Parathyroid adenoma (tissue), 2 donors: ENCODE measurements at regions not wholly inside any gene's neighbourhood (a gene's known extent, or its start where the extent isn't known, plus 50 kb on each side); places are given as distances from the start of the nearest gene placed in this dataset.

Experiments used
- H2AFZ ChIP-seq: fragments of 300-600 bp; sonication (generic); one replicate; pipeline ENCODE4 v1.7.0; 2017; ENCODE audit warnings: antibody characterized with exemption, mild to moderate bottlenecking
- H3K27ac ChIP-seq: fragments of 300-600 bp; sonication (generic); one replicate; pipeline ENCODE4 v1.7.0; 2017
- H3K27me3 ChIP-seq: fragments of 300-600 bp; sonication (generic); one replicate; pipeline ENCODE4 v1.7.0; 2017; ENCODE audit warnings: low read length; ENCODE audit not compliant: control insufficient read depth, insufficient read depth
- H3K36me3 ChIP-seq: fragments of 300-600 bp; sonication (generic); one replicate; pipeline ENCODE4 v1.7.0; 2017; ENCODE audit warnings: low read length; ENCODE audit not compliant: control insufficient read depth, insufficient read depth
- H3K4me1 ChIP-seq: fragments of 300-600 bp; sonication (generic); one replicate; pipeline ENCODE4 v1.7.0; 2017; ENCODE audit warnings: control low read depth
- H3K4me2 ChIP-seq: fragments of 300-600 bp; sonication (generic); one replicate; pipeline ENCODE4 v1.7.0; 2017; ENCODE audit warnings: low read length
- H3K4me3 ChIP-seq: fragments of 300-600 bp; sonication (generic); one replicate; pipeline ENCODE4 v1.7.0; 2017; ENCODE audit warnings: low read depth, low read length
- H3K79me2 ChIP-seq: fragments of 300-600 bp; sonication (generic); one replicate; pipeline ENCODE4 v1.7.0; 2017; ENCODE audit warnings: control low read depth
- H3K9ac ChIP-seq: fragments of 300-600 bp; sonication (generic); one replicate; pipeline ENCODE4 v1.7.0; 2017; ENCODE audit warnings: mild to moderate bottlenecking
- H3K9me3 ChIP-seq: fragments of 300-600 bp; sonication (generic); one replicate; pipeline ENCODE4 v1.7.0; 2017; ENCODE audit warnings: low read length; ENCODE audit not compliant: control insufficient read depth
- CTCF ChIP-seq: fragments of 300-600 bp; sonication (generic); IDR thresholded peaks from one replicate; pipeline ENCODE4 v1.7.0; 2017; ENCODE audit warnings: antibody characterized with exemption, mild to moderate bottlenecking
- donor health status: primary hyperparathyroidism.

- H3K9me3 ChIP-seq: no peaks in the 10 kb centered on the region
- H3K27me3 ChIP-seq: no peaks in the 10 kb centered on the region
- H3K4me2 ChIP-seq: no peak overlapping the region
- H3K9ac ChIP-seq: no peak overlapping the region
- H3K4me1 ChIP-seq: no peaks in the 10 kb centered on the region
- H3K27ac ChIP-seq: no peak overlapping the region
- H2AFZ ChIP-seq: no peak overlapping the region
- no peak overlapping the region for H3K4me3 ChIP-seq
- TF ChIP-seq CTCF: no peak
- H3K79me2 ChIP-seq: no peaks in the 10 kb centered on the region
- no peaks in the 10 kb centered on the region for H3K36me3 ChIP-seq
These were observed 726.9 kb upstream of the CITED2 start for GRCh38 chr6:140101367-140101766.

DNA sequence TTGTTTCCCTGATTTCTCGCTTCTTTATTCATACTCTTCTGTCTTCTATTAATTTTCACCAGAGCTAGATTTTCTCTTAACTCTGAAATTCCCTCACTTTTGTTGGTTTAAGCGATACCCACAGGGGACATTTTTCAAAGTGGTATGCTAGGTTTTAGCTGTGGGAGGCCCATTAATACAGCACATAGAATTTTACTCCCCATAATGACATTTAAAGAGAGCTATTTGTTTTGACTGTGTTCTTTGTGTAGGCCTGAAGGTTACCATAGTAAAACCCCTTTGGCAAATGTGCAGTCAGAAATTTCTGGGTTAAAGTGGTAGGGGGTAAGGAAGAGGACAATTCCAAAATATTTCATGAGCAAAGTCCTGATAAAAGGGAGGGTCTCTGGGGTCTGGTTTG is 721.1 kb upstream of the CITED2 start:
- Histone ChIP-seq H2AFZ (no peak overlapping the region), H3K27me3 (no peaks in the 10 kb centered on the region)

DNA sequence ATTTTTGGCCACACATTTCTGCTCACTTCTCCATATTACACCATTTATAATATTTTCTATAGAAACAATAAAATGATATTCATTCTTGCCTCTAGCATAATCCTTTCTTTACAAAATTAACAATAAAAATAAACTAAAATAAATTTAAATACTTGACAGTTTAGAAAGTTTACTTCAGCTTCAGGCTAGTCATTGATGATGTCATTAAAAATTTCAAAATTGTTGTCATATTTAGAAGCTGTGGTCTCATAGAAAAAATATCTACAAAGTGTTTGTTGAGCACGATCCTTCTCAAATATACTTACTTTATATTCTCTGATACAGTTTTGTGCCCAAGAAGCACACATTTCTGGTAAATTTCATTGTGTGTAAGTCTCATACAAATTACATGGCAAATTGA is 717.4 kb upstream of the CITED2 start:
- H3K27ac ChIP-seq: no peak overlapping the region
- H2AFZ ChIP-seq: no peak overlapping the region
- no peak overlapping the region for H3K4me2 ChIP-seq
- TF ChIP-seq CTCF: no peak
- H3K9ac ChIP-seq: no peak overlapping the region
- no peaks in the 10 kb centered on the region for H3K9me3 ChIP-seq
- no peaks in the 10 kb centered on the region for H3K79me2 ChIP-seq
- H3K27me3 ChIP-seq: no peaks in the 10 kb centered on the region
- no peaks in the 10 kb centered on the region for H3K36me3 ChIP-seq
- no peak overlapping the region for H3K4me3 ChIP-seq
- H3K4me1 ChIP-seq: no peaks in the 10 kb centered on the region

More for the DNA sequence above, 721.1 kb upstream of the CITED2 start:
- H3K9ac ChIP-seq: no peak overlapping the region
- TF ChIP-seq CTCF: no peak
- no peak overlapping the region for H3K27ac ChIP-seq
- H3K9me3 ChIP-seq: no peaks in the 10 kb centered on the region
- H3K4me3 ChIP-seq: no peak overlapping the region
- H3K4me2 ChIP-seq: no peak overlapping the region
- no peaks in the 10 kb centered on the region for H3K36me3 ChIP-seq
- H3K4me1 ChIP-seq: no peaks in the 10 kb centered on the region
- H3K79me2 ChIP-seq: no peaks in the 10 kb centered on the region

- no peak for TF ChIP-seq CTCF
- H3K36me3 ChIP-seq: no peaks in the 10 kb centered on the region
- no peaks in the 10 kb centered on the region for H3K27me3 ChIP-seq
- no peak overlapping the region for H3K4me2 ChIP-seq
- no peaks in the 10 kb centered on the region for H3K9me3 ChIP-seq
- no peak overlapping the region for H2AFZ ChIP-seq
- H3K4me1 ChIP-seq: no peaks in the 10 kb centered on the region
- H3K4me3 ChIP-seq: no peak overlapping the region
- no peak overlapping the region for H3K9ac ChIP-seq
- H3K79me2 ChIP-seq: no peaks in the 10 kb centered on the region
- H3K27ac ChIP-seq: no peak overlapping the region
These were observed 716.4 kb upstream of the CITED2 start for GRCh38 chr6:140090871-140091270.

GRCh38 chr6:140083375-140083774 is 708.9 kb upstream of the CITED2 start:
- no peak overlapping the region for H3K4me3 ChIP-seq
- H3K9me3 ChIP-seq: no peaks in the 10 kb centered on the region
- H3K27ac ChIP-seq: no peak overlapping the region
- no peak overlapping the region for H2AFZ ChIP-seq
- H3K79me2 ChIP-seq: no peaks in the 10 kb centered on the region
- no peaks in the 10 kb centered on the region for H3K27me3 ChIP-seq
- no peak overlapping the region for H3K4me2 ChIP-seq
- peaks cover 8% of the 10 kb centered on the region for H3K4me1 ChIP-seq
- no peaks in the 10 kb centered on the region for H3K36me3 ChIP-seq
- no peak for TF ChIP-seq CTCF
- H3K9ac ChIP-seq: no peak overlapping the region
